GM23248 (cell line): ENCODE measurements at regions not wholly inside any gene's neighbourhood (a gene's known extent, or its start where the extent isn't known, plus 50 kb on each side); places are given as distances from the start of the nearest gene placed in this dataset.

Source experiments
- DNase-seq: peaks from one replicate; pipeline ENCODE4 v3.0.0-alpha.2; 2015
- H2AFZ ChIP-seq: fragments of 200-600 bp; sonication (generic); 2 replicates; pipeline ENCODE4 v1.6.1; 2016; ENCODE audit warnings: antibody characterized with exemption
- H3F3A ChIP-seq: fragments of 200-600 bp; sonication (generic); 2 replicates; pipeline ENCODE4 v1.6.1; 2016; ENCODE audit warnings: mild to moderate bottlenecking, antibody characterized with exemption, mixed run types; ENCODE audit not compliant: insufficient read depth
- H3K27ac ChIP-seq: fragments of 200-600 bp; sonication (generic); 2 replicates; pipeline ENCODE4 v1.5.1; 2016; ENCODE audit warnings: mild to moderate bottlenecking
- H3K27me3 ChIP-seq: fragments of 200-600 bp; sonication (generic); replicated peaks from 2 replicates; pipeline ENCODE4 v1.6.1; 2016; ENCODE audit warnings: mild to moderate bottlenecking; ENCODE audit not compliant: insufficient read depth
- H3K36me3 ChIP-seq: fragments of 200-600 bp; sonication (generic); 2 replicates; pipeline ENCODE4 v1.6.1; 2016; ENCODE audit warnings: low read depth, mild to moderate bottlenecking
- H3K4me1 ChIP-seq: fragments of 200-600 bp; sonication (generic); 2 replicates; pipeline ENCODE4 v1.6.1; 2016; ENCODE audit warnings: mild to moderate bottlenecking; ENCODE audit not compliant: insufficient read depth
- H3K4me2 ChIP-seq: fragments of 200-600 bp; sonication (generic); one replicate; pipeline ENCODE4 v1.6.1; 2016; ENCODE audit warnings: mild to moderate bottlenecking; ENCODE audit not compliant: unreplicated experiment
- H3K4me3 ChIP-seq: fragments of 200-600 bp; sonication (generic); 2 replicates; pipeline ENCODE4 v1.5.1; 2016; ENCODE audit warnings: mild to moderate bottlenecking
- H3K79me2 ChIP-seq: fragments of 200-600 bp; sonication (generic); 2 replicates; pipeline ENCODE4 v1.6.1; 2016; ENCODE audit warnings: mild to moderate bottlenecking; ENCODE audit not compliant: insufficient read depth
- H3K9ac ChIP-seq: fragments of 200-600 bp; sonication (generic); 2 replicates; pipeline ENCODE4 v1.6.1; 2016; ENCODE audit warnings: mild to moderate bottlenecking
- H3K9me2 ChIP-seq: fragments of 200-600 bp; sonication (generic); 2 replicates; pipeline ENCODE4 v1.6.1; 2016; ENCODE audit warnings: mixed run types, mild to moderate bottlenecking, moderate library complexity; ENCODE audit not compliant: insufficient read depth
- H3K9me3 ChIP-seq: fragments of 200-600 bp; sonication (generic); one replicate; pipeline ENCODE4 v1.6.1; 2017; ENCODE audit warnings: low read depth
- H4K20me1 ChIP-seq: fragments of 200-600 bp; sonication (generic); 2 replicates; pipeline ENCODE4 v1.6.0; 2016; ENCODE audit not compliant: insufficient read depth
- EZH2 ChIP-seq: fragments of 200-600 bp; sonication (generic); IDR thresholded peaks from 2 replicates; pipeline ENCODE4 v1.6.1; 2018; ENCODE audit warnings: antibody characterized with exemption, mild to moderate bottlenecking; ENCODE audit not compliant: insufficient read depth, poor library complexity, severe bottlenecking
- EZH2phosphoT487 ChIP-seq: fragments of 200-600 bp; sonication (generic); IDR thresholded peaks from 2 replicates; pipeline ENCODE4 v1.6.1; 2018; ENCODE audit warnings: antibody characterized with exemption, moderate library complexity, mild to moderate bottlenecking, low read depth; ENCODE audit not compliant: insufficient read depth
- WGBS, 2 experiments: methylation state at CpG; one replicate each; pipeline ENCODE4 v1.1.6; 2015 to 2017; ENCODE audit warnings: low lambda C conversion rate in 2 of 2, low coverage in 1 of 2; ENCODE audit errors: missing lambda C conversion rate in 2 of 2; 5-methylcytosine and 5-hydroxymethylcytosine counted together
- in situ Hi-C: fragments of 300-500 bp; cut with MboI; formaldehyde crosslinking; loops from 2 replicates; pipeline ENCODE4 v1.15.0; 2020

- H2AFZ ChIP-seq, result no peak overlapping the region
- H3K9me2 ChIP-seq, result no peaks in the 10 kb centered on the region
- 91 to 97% methylated on average over 4 of the region's 4 CpGs for WGBS, 2 experiments
- H3K9me3 ChIP-seq, result no peaks in the 10 kb centered on the region
- no peaks in the 10 kb centered on the region for H3K27me3 ChIP-seq
- TF ChIP-seq EZH2 (no peak), EZH2phosphoT487 (no peak)
- H4K20me1 ChIP-seq, result no peaks in the 10 kb centered on the region
- in situ Hi-C loops, result no loop called here
- no peak overlapping the region for H3K9ac ChIP-seq
- H3K4me3 ChIP-seq, result no peak overlapping the region
- H3K36me3 ChIP-seq, result no peaks in the 10 kb centered on the region
- no peak overlapping the region for H3K4me2 ChIP-seq
- H3K27ac ChIP-seq, result no peak overlapping the region
- peaks cover 19% of the 10 kb centered on the region for H3F3A ChIP-seq
- peaks cover 31% of the 10 kb centered on the region for H3K4me1 ChIP-seq
- no peaks in the 10 kb centered on the region for H3K79me2 ChIP-seq
- DNase-seq, result no peak
Observed at GRCh38 chr18:22666411-22666940, 248.8 kb upstream of the CTAGE1 start.

DNA sequence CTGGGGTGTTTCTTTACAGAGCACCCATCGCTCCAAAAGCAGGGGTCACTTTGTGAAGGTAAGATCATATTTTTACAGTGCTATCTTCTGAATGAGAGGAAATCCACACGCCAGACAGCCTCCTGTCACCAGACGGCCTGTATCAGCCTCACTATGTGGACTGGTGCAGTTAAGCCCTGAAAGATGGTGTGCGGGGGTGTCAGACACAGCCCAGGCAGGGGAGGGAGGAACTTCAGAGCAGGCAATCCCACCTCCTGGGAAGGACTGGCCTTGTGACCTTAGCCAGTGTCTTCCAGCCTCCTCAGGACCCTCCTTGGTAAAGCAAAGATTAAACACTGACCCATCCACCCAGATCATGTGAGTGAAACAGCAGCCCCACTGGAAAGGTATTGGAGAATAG lies 249.4 kb upstream of the CTAGE1 start:
- Histone ChIP-seq H3K36me3 (no peaks in the 10 kb centered on the region), H3K9me3 (no peaks in the 10 kb centered on the region), H4K20me1 (no peaks in the 10 kb centered on the region), H3F3A (peaks cover 19% of the 10 kb centered on the region), H3K27ac (peak overlapping the region; percentile 76), H3K79me2 (no peaks in the 10 kb centered on the region), H3K4me3 (no peak overlapping the region), H3K4me1 (peaks cover 31% of the 10 kb centered on the region), H2AFZ (peak overlapping the region; percentile 61), H3K9ac (no peak overlapping the region), H3K27me3 (no peaks in the 10 kb centered on the region), H3K4me2 (no peak overlapping the region), H3K9me2 (no peaks in the 10 kb centered on the region)
- in situ Hi-C loops, result no loop called here
- no peak for TF ChIP-seq EZH2
- 58 to 65% methylated on average over 4 of the region's 4 CpGs for WGBS, 2 experiments
- DNase-seq, result no peak

GRCh38 chr18:22667616-22668422 lies 250.1 kb upstream of the CTAGE1 start:
- 29 to 31% methylated on average over 8 of the region's 8 CpGs for WGBS, 2 experiments
- DNase-seq, result peak; percentile 88
- H3K36me3 ChIP-seq, result no peaks in the 10 kb centered on the region
- H3K9ac ChIP-seq, result peak overlapping the region; percentile 42; the same call in 1 of the 2 replicates
- peak overlapping the region; percentile 54 for H3K4me2 ChIP-seq
- peak overlapping the region; percentile 61 for H2AFZ ChIP-seq
- TF ChIP-seq EZH2, result no peak
- no peak for TF ChIP-seq EZH2phosphoT487
- no peaks in the 10 kb centered on the region for H4K20me1 ChIP-seq
- H3F3A ChIP-seq, result peaks cover 19% of the 10 kb centered on the region
- H3K4me3 ChIP-seq, result no peak overlapping the region
- no peaks in the 10 kb centered on the region for H3K27me3 ChIP-seq
- H3K9me2 ChIP-seq, result no peaks in the 10 kb centered on the region
- H3K27ac ChIP-seq, result peak overlapping the region; percentile 76
- no peaks in the 10 kb centered on the region for H3K9me3 ChIP-seq
- peaks cover 31% of the 10 kb centered on the region for H3K4me1 ChIP-seq
- H3K79me2 ChIP-seq, result no peaks in the 10 kb centered on the region
- in situ Hi-C loops, result no loop called here

GRCh38 chr18:22668496-22668895 lies 250.8 kb upstream of the CTAGE1 start:
- Histone ChIP-seq H3K4me1 (peaks cover 35% of the 10 kb centered on the region), H3K27me3 (no peaks in the 10 kb centered on the region), H3K4me2 (peak overlapping the region; percentile 54), H3K9me2 (no peaks in the 10 kb centered on the region), H3F3A (peaks cover 19% of the 10 kb centered on the region), H3K9ac (peak overlapping the region; percentile 42; the same call in 1 of the 2 replicates), H4K20me1 (no peaks in the 10 kb centered on the region), H3K9me3 (no peaks in the 10 kb centered on the region), H3K27ac (peak overlapping the region; percentile 76), H2AFZ (no peak overlapping the region), H3K4me3 (no peak overlapping the region), H3K36me3 (no peaks in the 10 kb centered on the region), H3K79me2 (no peaks in the 10 kb centered on the region)
- DNase-seq, result peak; percentile 48
- in situ Hi-C loops, result no loop called here
- TF ChIP-seq EZH2 (no peak), EZH2phosphoT487 (no peak)
- 82 to 93% methylated on average over 2 of the region's 2 CpGs for WGBS, 2 experiments
